K562 (cell line): ENCODE measurements at regions not wholly inside any gene's neighbourhood (a gene's known extent, or its start where the extent isn't known, plus 50 kb on each side); places are given as distances from the start of the nearest gene placed in this dataset.

Experiments used
- HDAC6 ChIP-seq: IDR thresholded peaks from 2 replicates; pipeline ENCODE4 v1.6.1; 2012; ENCODE audit warnings: low read depth, mild to moderate bottlenecking, control low read depth, inconsistent platforms, low read length, moderate library complexity
- RAD21 ChIP-seq, 2 experiments: fragments of 250-450 bp in 1 of 2; fragments of 450-650 bp in 1 of 2; sonication (Bioruptor Pico) in 1 of 2; formaldehyde crosslinking in 1 of 2; IDR thresholded peaks in 1 of 2; conservative IDR thresholded peaks in 1 of 2; 2 replicates each; pipeline versions ENCODE4 v1.4.0 to v1.8.0; 2020 to 2022; ENCODE audit warnings: mild to moderate bottlenecking in 2 of 2, moderate library complexity in 1 of 2
- SMARCA4 ChIP-seq: fragments of 450-650 bp; IDR thresholded peaks from 2 replicates; pipeline ENCODE4 v1.6.1; 2016
- ZBED1 ChIP-seq: IDR thresholded peaks from 2 replicates; pipeline ENCODE4 v1.6.1; 2014

GRCh38 chr2:34979148-34979547 is 1376.4 kb upstream of the CRIM1 start:
- TF ChIP-seq HDAC6 (no peak), SMARCA4 (no peak), RAD21 (CRISPR knock-in tag; conservative IDR thresholded peaks at IDR 0.05 in 1 of 2, IDR thresholded peaks at IDR 0.05 in 1 of 2) (no peak), ZBED1 (no peak)
